H1 (cell line): ENCODE measurements at regions not wholly inside any gene's neighbourhood (a gene's known extent, or its start where the extent isn't known, plus 50 kb on each side); places are given as distances from the start of the nearest gene placed in this dataset.
A peak's percentile ranks its signal among the peaks of the same experiment; 100 is the strongest.

Experiments used
- CTCF ChIA-PET: fragments of 300-600 bp; sonication (Branson Sonifier 250); formaldehyde crosslinking; loops from one replicate; lab custom pipeline; 2021; ENCODE audit not compliant: partially characterized antibody; lab: Charles Lee
- POLR2A ChIA-PET: fragments of 300-600 bp; sonication (Branson Sonifier 250); formaldehyde crosslinking; loops from one replicate; lab custom pipeline; 2021; ENCODE audit warnings: inconsistent platforms; ENCODE audit not compliant: partially characterized antibody; lab: Charles Lee
- DNase-seq, 2 experiments: peaks; one replicate each; pipeline versions ENCODE4 v3.0.0 to v3.0.0-alpha.2; 2010 to 2022; ENCODE audit warnings: low spot score in 2 of 2, low read depth in 1 of 2, mixed read lengths in 1 of 2
- FAIRE-seq: peaks from 2 replicates; lab custom pipeline; 2011; peaks lifted over from hg19 to GRCh38; lab: Jason Lieb, UNC
- H2AFZ ChIP-seq: 2 replicates; pipeline ENCODE4 v1.8.1; 2012; ENCODE audit warnings: low read length, inconsistent platforms
- H2AK5ac ChIP-seq: 2 replicates; pipeline ENCODE4 v1.6.1; 2013; ENCODE audit warnings: low read depth, low read length
- H2BK120ac ChIP-seq: replicated peaks from 2 replicates; pipeline ENCODE3; 2013; ENCODE audit warnings: low read depth, low read length, inconsistent platforms
- H2BK12ac ChIP-seq: 2 replicates; pipeline ENCODE4 v1.6.1; 2013; ENCODE audit warnings: low read depth, low read length
- H2BK15ac ChIP-seq: 2 replicates; pipeline ENCODE4 v1.6.1; 2013; ENCODE audit warnings: low read length
- H2BK20ac ChIP-seq: 2 replicates; pipeline ENCODE4 v1.6.1; 2013; ENCODE audit warnings: low read length
- H2BK5ac ChIP-seq: 2 replicates; pipeline ENCODE4 v1.6.1; 2013; ENCODE audit warnings: low read depth, low read length
- H3K14ac ChIP-seq: 2 replicates; pipeline ENCODE4 v1.6.1; 2013; ENCODE audit warnings: inconsistent platforms; ENCODE audit not compliant: insufficient read length
- H3K18ac ChIP-seq: 2 replicates; pipeline ENCODE4 v1.6.1; 2013; ENCODE audit warnings: low read length; ENCODE audit errors: extremely low read depth
- H3K23ac ChIP-seq: 2 replicates; pipeline ENCODE4 v1.6.1; 2013; ENCODE audit warnings: inconsistent platforms; ENCODE audit not compliant: insufficient read length
- H3K23me2 ChIP-seq: 2 replicates; pipeline ENCODE4 v1.6.1; 2013; ENCODE audit warnings: low read depth, low read length
- H3K27ac ChIP-seq: 2 replicates; pipeline ENCODE4 v1.6.1; 2011; ENCODE audit warnings: low read depth, low read length, inconsistent platforms
- H3K27me3 ChIP-seq, 4 experiments: replicated peaks in 1 of 4; 1 replicate in 1 of 4; 2 replicates in 3 of 4; pipeline versions ENCODE4 v1.6.1 to v1.8.1; 2011 to 2013; ENCODE audit warnings: low read length in 3 of 4, mild to moderate bottlenecking in 3 of 4, inconsistent platforms in 2 of 4, mixed read lengths in 2 of 4, moderate library complexity in 1 of 4; ENCODE audit not compliant: control insufficient read depth in 3 of 4, insufficient read depth in 3 of 4; ENCODE audit errors: extremely low read depth in 1 of 4
- H3K36me3 ChIP-seq, 4 experiments: 2 replicates each; pipeline versions ENCODE4 v1.6.1 to v1.8.1; 2011 to 2013; ENCODE audit warnings: mild to moderate bottlenecking in 4 of 4, low read length in 3 of 4, moderate library complexity in 2 of 4, control low read depth in 1 of 4, inconsistent platforms in 1 of 4; ENCODE audit not compliant: insufficient read depth in 4 of 4, control insufficient read depth in 2 of 4
- H3K4ac ChIP-seq: replicated peaks from 2 replicates; pipeline ENCODE3; 2013; ENCODE audit warnings: low read length, low read depth, mixed read lengths, inconsistent platforms; ENCODE audit not compliant: insufficient read length
- H3K4me1 ChIP-seq, 4 experiments: replicated peaks in 1 of 4; 1 replicate in 1 of 4; 2 replicates in 3 of 4; pipeline versions ENCODE4 v1.6.1 to v1.8.1; 2011 to 2013; ENCODE audit warnings: low read length in 3 of 4, inconsistent platforms in 2 of 4, mixed read lengths in 1 of 4; ENCODE audit not compliant: insufficient read depth in 4 of 4, control insufficient read depth in 3 of 4
- H3K4me2 ChIP-seq, 2 experiments: 2 replicates each; pipeline versions ENCODE4 v1.6.1 to v1.8.1; 2011 to 2013; ENCODE audit warnings: low read depth in 2 of 2, low read length in 2 of 2, control low read depth in 1 of 2, inconsistent platforms in 1 of 2, mild to moderate bottlenecking in 1 of 2; ENCODE audit not compliant: insufficient read depth in 1 of 2
- H3K4me3 ChIP-seq, 4 experiments: fragments of 200-600, 300-600 bp in 1 of 4; sonication (generic), shearing (Covaris generic), sonication (Bioruptor Twin) in 1 of 4; 2 replicates each; pipeline versions ENCODE4 v1.5.1 to v1.8.1; 2011 to 2016; ENCODE audit warnings: low read length in 4 of 4, low read depth in 3 of 4, control low read depth in 2 of 4, inconsistent platforms in 2 of 4, mild to moderate bottlenecking in 2 of 4, mixed read lengths in 1 of 4, moderate library complexity in 1 of 4; ENCODE audit not compliant: insufficient read depth in 2 of 4; ENCODE audit errors: extremely low read depth in 1 of 4
- H3K56ac ChIP-seq: replicated peaks from 2 replicates; pipeline ENCODE3; 2013; ENCODE audit warnings: low read depth, mild to moderate bottlenecking, mixed read lengths, low read length, inconsistent platforms; ENCODE audit not compliant: insufficient read length
- H3K79me1 ChIP-seq: 2 replicates; pipeline ENCODE4 v1.6.1; 2013; ENCODE audit warnings: low read depth, low read length, control low read depth
- H3K79me2 ChIP-seq, 2 experiments: 2 replicates each; pipeline versions ENCODE4 v1.6.1 to v1.8.1; 2012 to 2013; ENCODE audit warnings: low read length in 2 of 2, mild to moderate bottlenecking in 2 of 2, inconsistent platforms in 1 of 2; ENCODE audit not compliant: insufficient read depth in 2 of 2, control insufficient read depth in 1 of 2
- H3K9ac ChIP-seq, 4 experiments: replicated peaks in 1 of 4; 1 replicate in 1 of 4; 2 replicates in 3 of 4; pipeline versions ENCODE4 v1.6.1 to v1.8.1; 2011 to 2013; ENCODE audit warnings: low read depth in 3 of 4, low read length in 3 of 4, control low read depth in 2 of 4, mild to moderate bottlenecking in 2 of 4, moderate library complexity in 2 of 4, inconsistent platforms in 1 of 4; ENCODE audit errors: extremely low read depth in 1 of 4
- H3K9me3 ChIP-seq, 2 experiments: 2 replicates each; pipeline versions ENCODE4 v1.6.1 to v1.8.1; 2012 to 2013; ENCODE audit warnings: mild to moderate bottlenecking in 2 of 2, moderate library complexity in 2 of 2, control low read depth in 1 of 2, inconsistent platforms in 1 of 2, low read depth in 1 of 2, low read length in 1 of 2, mixed read lengths in 1 of 2; ENCODE audit not compliant: insufficient read depth in 2 of 2
- H4K20me1 ChIP-seq, 2 experiments: replicated peaks in 1 of 2; 2 replicates each; pipeline versions ENCODE3 to v1.8.1; 2011 to 2013; ENCODE audit warnings: inconsistent platforms in 2 of 2, low read length in 2 of 2, mild to moderate bottlenecking in 1 of 2; ENCODE audit not compliant: insufficient read depth in 2 of 2, control insufficient read depth in 1 of 2
- H4K5ac ChIP-seq: 2 replicates; pipeline ENCODE4 v1.6.1; 2013; ENCODE audit warnings: low read length, low read depth, mixed read lengths, inconsistent platforms; ENCODE audit not compliant: insufficient read length
- H4K8ac ChIP-seq: 2 replicates; pipeline ENCODE4 v1.8.0; 2013; ENCODE audit warnings: mild to moderate bottlenecking, moderate library complexity, low read length, inconsistent platforms; ENCODE audit not compliant: insufficient read depth; ENCODE audit errors: extremely low read depth
- H4K91ac ChIP-seq: replicated peaks from 2 replicates; pipeline ENCODE3; 2013; ENCODE audit warnings: low read length, mixed read lengths, inconsistent platforms; ENCODE audit not compliant: insufficient read length
- ATF2 ChIP-seq: IDR thresholded peaks from 2 replicates; pipeline ENCODE4 v1.6.1; 2012; ENCODE audit warnings: low read length, inconsistent platforms
- EP300 ChIP-seq, 2 experiments: IDR thresholded peaks; 1 replicate in 1 of 2; 2 replicates in 1 of 2; pipeline ENCODE4 v1.6.1; 2011 to 2012; ENCODE audit warnings: low read depth in 2 of 2, low read length in 2 of 2, mild to moderate bottlenecking in 2 of 2, borderline replicate concordance in 1 of 2, inconsistent platforms in 1 of 2, moderate library complexity in 1 of 2
- GTF2F1 ChIP-seq: IDR thresholded peaks from 2 replicates; pipeline ENCODE4 v1.6.1; 2012; ENCODE audit warnings: low read depth, low read length, improper control_type of control experiment, borderline replicate concordance
- HDAC6 ChIP-seq: IDR thresholded peaks from one replicate; pipeline ENCODE4 v1.7.1; 2012; ENCODE audit warnings: low read depth, mild to moderate bottlenecking, inconsistent platforms, low read length, moderate library complexity
- JUN ChIP-seq: IDR thresholded peaks from 2 replicates; pipeline ENCODE4 v1.6.1; 2011; ENCODE audit warnings: low read depth, mild to moderate bottlenecking, improper control_type of control experiment, low read length
- JUND ChIP-seq: IDR thresholded peaks from 2 replicates; pipeline ENCODE4 v1.6.1; 2011; ENCODE audit warnings: mild to moderate bottlenecking, improper control_type of control experiment, low read length
- RAD21 ChIP-seq, 2 experiments: IDR thresholded peaks in 1 of 2; conservative IDR thresholded peaks in 1 of 2; 2 replicates each; pipeline ENCODE4 v1.6.1; 2011; ENCODE audit warnings: low read depth in 2 of 2, low read length in 2 of 2, improper control_type of control experiment in 1 of 2, inconsistent platforms in 1 of 2, mild to moderate bottlenecking in 1 of 2, moderate library complexity in 1 of 2
- SIN3A ChIP-seq, 2 experiments: IDR thresholded peaks in 1 of 2; conservative IDR thresholded peaks in 1 of 2; 2 replicates each; pipeline ENCODE4 v1.6.1; 2011 to 2012; ENCODE audit warnings: low read length in 2 of 2, improper control_type of control experiment in 1 of 2, low read depth in 1 of 2, mild to moderate bottlenecking in 1 of 2
- WGBS, 2 experiments: shearing (Covaris generic) in 1 of 2; methylation state at CpG; one replicate each; pipeline versions ENCODE4 v1.1.6 to v1.1.7; 2013 to 2015; ENCODE audit warnings: low lambda C conversion rate in 2 of 2, mixed read lengths in 2 of 2, inconsistent platforms in 1 of 2, low coverage in 1 of 2, missing lambda C conversion rate in 1 of 2; ENCODE audit not compliant: insufficient replicate concordance in 2 of 2, insufficient coverage in 1 of 2, insufficient read length in 1 of 2; ENCODE audit errors: extremely low coverage in 1 of 2, missing lambda C conversion rate in 1 of 2; 5-methylcytosine and 5-hydroxymethylcytosine counted together

- H3K18ac ChIP-seq, result peak overlapping the region; percentile 27; the same call in 1 of the 2 replicates
- no peak overlapping the region for H3K23ac ChIP-seq
- CTCF ChIA-PET, result interaction anchor here (1.0 kb wide), 1 partner anchor 220 kb away, joined by 3 read pairs; no protein-coding TSS in a partner anchor
- no peaks in the 10 kb centered on the region; the same call in 1 of the 2 replicates for H3K79me1 ChIP-seq
- H3K14ac ChIP-seq, result no peak overlapping the region
- WGBS, 2 experiments, result 91% methylated on average over 16 of the region's 16 CpGs; no CpG with 5 or more reads in 1 of the 2 experiments
- DNase-seq (no peak), FAIRE-seq (no peak)
- H3K27me3 ChIP-seq, result peaks cover 0 to 2% (median 2%) of the 10 kb centered on the region in 4 experiments; a peak in 2 of 7 replicates
- H4K8ac ChIP-seq, result no peak overlapping the region
- H3K9me3 ChIP-seq, result peaks cover 0 to 5% of the 10 kb centered on the region in 2 experiments; a peak in 2 of 4 replicates
- H4K91ac ChIP-seq, result no peak overlapping the region
- 0 out of 2 replicates have a peak overlapping the region, but pooled peaks have one; percentile 84 for H2BK12ac ChIP-seq
- H3K56ac ChIP-seq, result no peak overlapping the region
- H3K23me2 ChIP-seq, result no peaks in the 10 kb centered on the region; the same call in 1 of the 2 replicates
- H3K79me2 ChIP-seq, result no peaks in the 10 kb centered on the region
- no peak overlapping the region for H2AFZ ChIP-seq
- POLR2A ChIA-PET, result interaction anchor here (1.8 kb wide), 1 partner anchor 11 kb away, joined by 8 read pairs; no protein-coding TSS in a partner anchor
- H2BK120ac ChIP-seq, result no peak overlapping the region
- no peak overlapping the region for H3K9ac ChIP-seq
- peak overlapping the region; percentile 53; the same call in 1 of the 2 replicates for H2BK15ac ChIP-seq
- no peaks in the 10 kb centered on the region for H3K36me3 ChIP-seq
- peak overlapping the region; percentile 84; the same call in 1 of the 2 replicates for H2BK5ac ChIP-seq
- no peak overlapping the region for H3K4me3 ChIP-seq
- peak overlapping the region; percentile 82; the same call in 1 of the 2 replicates for H2AK5ac ChIP-seq
- H3K4me2 ChIP-seq, result no peak overlapping the region
- no peak overlapping the region for H3K27ac ChIP-seq
- no peak overlapping the region for H4K5ac ChIP-seq
- H2BK20ac ChIP-seq, result no peak overlapping the region; the same call in 1 of the 2 replicates
- H3K4me1 ChIP-seq, result peaks cover 0 to 3% (median 0%) of the 10 kb centered on the region in 4 experiments; a peak in 3 of 7 replicates
- H4K20me1 ChIP-seq, result no peaks in the 10 kb centered on the region
- no peak overlapping the region for H3K4ac ChIP-seq
- no peak for TF ChIP-seq GTF2F1
- no peak for TF ChIP-seq SIN3A (conservative IDR thresholded peaks at IDR 0.05 in 1 of 2, IDR thresholded peaks at IDR 0.05 in 1 of 2; ENCODE audit: low read depth in 1 of 2, low read length in 2 of 2)
- TF ChIP-seq EP300 (IDR thresholded peaks at IDR 0.05; ENCODE audit: borderline replicate concordance in 1 of 2, low read depth in 2 of 2, low read length in 2 of 2), result no peak
- TF ChIP-seq JUN, result no peak
- no peak for TF ChIP-seq JUND
- no peak for TF ChIP-seq HDAC6
- no peak for TF ChIP-seq RAD21 (IDR thresholded peaks at IDR 0.05 in 1 of 2, conservative IDR thresholded peaks at IDR 0.05 in 1 of 2; ENCODE audit: low read depth in 2 of 2, low read length in 2 of 2)
- TF ChIP-seq ATF2, result no peak
These were observed 211.6 kb upstream of the POU3F1 start for GRCh38 chr1:38258085-38258627.
